Stimulated activated naive B cell treated with anti-CD40 and anti-IgM and Interleukin-4, amounts not matched to agents 10 μg/mL and 1 μg/mL and 100 μg/mL, for 72 hours (primary cell): ENCODE measurements at regions not wholly inside any gene's neighbourhood (a gene's known extent, or its start where the extent isn't known, plus 50 kb on each side); places are given as distances from the start of the nearest gene placed in this dataset.
"Not testable (repeated sequence)": the region's sequence is repeated elsewhere in the genome, so short reads cannot be mapped to it uniquely, and the experiment has no call there.

Experiments
- ATAC-seq, 2 donors: fragments of 150-1000 bp; cut with Tn5 transposase; replicated peaks; 2 replicates each; pipeline ENCODE4 v1.10.0; 2021; ENCODE audit warnings: moderate library complexity in 1 of 2
- DNase-seq: peaks from one replicate; pipeline ENCODE4 v3.0.0; 2021
- H3K27ac Mint-ChIP-seq: one replicate; pipeline ENCODE4 v1.8.0; 2022; ENCODE audit warnings: mild to moderate bottlenecking, mixed read lengths
- H3K27me3 Mint-ChIP-seq, 2 donors: one replicate each; pipeline ENCODE4 v1.8.0; 2022; ENCODE audit warnings: mixed read lengths in 2 of 2
- H3K36me3 Mint-ChIP-seq, 2 donors: one replicate each; pipeline ENCODE4 v1.8.0; 2022; ENCODE audit warnings: mixed read lengths in 2 of 2, mild to moderate bottlenecking in 1 of 2
- H3K4me1 Mint-ChIP-seq, 2 donors: one replicate each; pipeline ENCODE4 v1.8.0; 2022; ENCODE audit warnings: mixed read lengths in 2 of 2, mild to moderate bottlenecking in 1 of 2
- H3K4me3 Mint-ChIP-seq, 2 donors: one replicate each; pipeline ENCODE4 v1.8.0; 2022; ENCODE audit warnings: mild to moderate bottlenecking in 2 of 2, mixed read lengths in 2 of 2, moderate library complexity in 1 of 2
- H3K9me3 Mint-ChIP-seq, 2 donors: one replicate each; pipeline ENCODE4 v1.8.0; 2022; ENCODE audit warnings: mixed read lengths in 2 of 2, mild to moderate bottlenecking in 1 of 2

DNA sequence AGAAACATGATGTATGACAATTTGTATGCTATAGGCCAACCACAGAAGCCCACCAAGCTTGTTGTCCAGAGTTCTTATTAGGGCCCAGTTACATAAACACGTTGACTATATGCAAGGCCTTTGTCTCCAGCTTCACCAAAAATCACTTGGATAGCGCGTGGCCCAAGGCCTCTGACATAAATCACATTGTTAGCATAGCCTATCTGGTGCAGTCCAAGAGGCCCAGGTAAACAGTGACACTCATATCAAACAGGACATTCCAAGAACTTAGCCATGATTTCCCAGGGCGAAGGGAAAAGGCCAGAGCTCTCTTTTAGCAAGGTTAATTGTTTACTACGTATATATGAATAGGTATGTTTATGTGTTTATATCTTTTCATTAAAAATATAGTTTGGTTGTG lies 337.2 kb upstream of the CELF2 start:
- ATAC-seq, result no peak
- peaks cover 0 to 2% of the 10 kb centered on the region in 2 donors for H3K4me1 Mint-ChIP-seq
- no peak overlapping the region for H3K27ac Mint-ChIP-seq

GRCh38 chr10:10684972-10685371 lies 332.7 kb upstream of the CELF2 start:
- Mint-ChIP-seq H3K36me3 (peaks cover 2 to 3% of the 10 kb centered on the region in 2 donors), H3K4me3 (no peak overlapping the region), H3K9me3 (peaks cover 3 to 12% of the 10 kb centered on the region in 2 donors), H3K27me3 (peaks cover 4 to 17% of the 10 kb centered on the region in 2 donors), H3K4me1 (peaks cover 5 to 7% of the 10 kb centered on the region in 2 donors), H3K27ac (no peak overlapping the region)
- no peak for DNase-seq
- peak; percentile 48 to 56 for ATAC-seq

More for the DNA sequence above, 337.2 kb upstream of the CELF2 start:
- no peak for DNase-seq
- H3K36me3 Mint-ChIP-seq, result no peaks in the 10 kb centered on the region
- H3K9me3 Mint-ChIP-seq, result peaks cover 0 to 4% of the 10 kb centered on the region in 2 donors
- H3K4me3 Mint-ChIP-seq, result no peak overlapping the region
- peaks cover 6 to 10% of the 10 kb centered on the region in 2 donors for H3K27me3 Mint-ChIP-seq

GRCh38 chr10:10685566-10685965 lies 332.1 kb upstream of the CELF2 start:
- H3K4me3 Mint-ChIP-seq, result peak overlapping the region in 1 of 2 donors; percentile 14
- no peak overlapping the region for H3K27ac Mint-ChIP-seq
- peaks cover 3 to 12% of the 10 kb centered on the region in 2 donors for H3K9me3 Mint-ChIP-seq
- peaks cover 5 to 7% of the 10 kb centered on the region in 2 donors for H3K4me1 Mint-ChIP-seq
- peak; percentile 72 to 84 for ATAC-seq
- DNase-seq, result no peak
- peaks cover 2 to 3% of the 10 kb centered on the region in 2 donors for H3K36me3 Mint-ChIP-seq
- peaks cover 4 to 17% of the 10 kb centered on the region in 2 donors for H3K27me3 Mint-ChIP-seq

DNA sequence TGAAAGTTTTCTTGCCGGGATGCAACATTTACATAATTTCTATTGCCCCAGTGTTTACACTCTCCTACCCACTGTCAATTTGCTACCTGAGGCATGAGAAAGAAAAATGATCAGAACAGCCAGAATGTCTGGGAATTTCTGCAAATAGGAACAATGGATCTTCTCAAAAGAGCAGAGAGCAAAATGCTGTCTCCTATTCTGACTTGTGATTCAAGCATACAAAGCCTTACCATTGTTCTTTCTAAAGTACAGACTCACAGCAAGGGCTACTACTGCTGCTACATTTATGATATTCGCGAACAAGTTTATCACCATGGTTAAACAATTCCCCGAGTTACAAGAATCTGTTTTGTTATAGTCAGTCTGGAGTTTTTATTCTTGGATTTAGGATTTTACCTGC lies 329.9 kb upstream of the CELF2 start:
- DNase-seq, result no peak
- peaks cover 4 to 17% of the 10 kb centered on the region in 2 donors for H3K27me3 Mint-ChIP-seq
- H3K27ac Mint-ChIP-seq, result no peak overlapping the region
- peaks cover 2 to 3% of the 10 kb centered on the region in 2 donors for H3K36me3 Mint-ChIP-seq
- H3K4me1 Mint-ChIP-seq, result peaks cover 5 to 7% of the 10 kb centered on the region in 2 donors
- H3K4me3 Mint-ChIP-seq, result no peak overlapping the region
- peaks cover 3 to 12% of the 10 kb centered on the region in 2 donors for H3K9me3 Mint-ChIP-seq
- ATAC-seq, result no peak

GRCh38 chr10:10699427-10699826 lies 318.2 kb upstream of the CELF2 start:
- Mint-ChIP-seq H3K9me3 (peaks cover 0 to 6% of the 10 kb centered on the region in 2 donors), H3K27ac (no peak overlapping the region), H3K4me1 (peaks cover 7% of the 10 kb centered on the region in 2 donors), H3K36me3 (no peaks in the 10 kb centered on the region), H3K27me3 (peaks cover 0 to 6% of the 10 kb centered on the region in 2 donors), H3K4me3 (no peak overlapping the region)
- DNase-seq, result no peak
- peak; percentile 89 to 90 for ATAC-seq

GRCh38 chr10:10701084-10701611 lies 316.5 kb upstream of the CELF2 start:
- Mint-ChIP-seq H3K4me3 (no peak overlapping the region), H3K4me1 (peaks cover 7% of the 10 kb centered on the region in 2 donors), H3K27me3 (peaks cover 0 to 6% of the 10 kb centered on the region in 2 donors), H3K36me3 (no peaks in the 10 kb centered on the region), H3K27ac (no peak overlapping the region), H3K9me3 (peaks cover 0 to 6% of the 10 kb centered on the region in 2 donors)
- no peak for ATAC-seq
- no peak for DNase-seq

GRCh38 chr10:10702211-10702610 lies 315.5 kb upstream of the CELF2 start:
- no peak for DNase-seq
- peaks cover 7% of the 10 kb centered on the region in 2 donors for H3K4me1 Mint-ChIP-seq
- H3K9me3 Mint-ChIP-seq, result no peaks in the 10 kb centered on the region
- ATAC-seq, result no peak
- H3K27ac Mint-ChIP-seq, result no peak overlapping the region
- H3K4me3 Mint-ChIP-seq, result no peak overlapping the region
- H3K27me3 Mint-ChIP-seq, result no peaks in the 10 kb centered on the region
- H3K36me3 Mint-ChIP-seq, result no peaks in the 10 kb centered on the region

DNA sequence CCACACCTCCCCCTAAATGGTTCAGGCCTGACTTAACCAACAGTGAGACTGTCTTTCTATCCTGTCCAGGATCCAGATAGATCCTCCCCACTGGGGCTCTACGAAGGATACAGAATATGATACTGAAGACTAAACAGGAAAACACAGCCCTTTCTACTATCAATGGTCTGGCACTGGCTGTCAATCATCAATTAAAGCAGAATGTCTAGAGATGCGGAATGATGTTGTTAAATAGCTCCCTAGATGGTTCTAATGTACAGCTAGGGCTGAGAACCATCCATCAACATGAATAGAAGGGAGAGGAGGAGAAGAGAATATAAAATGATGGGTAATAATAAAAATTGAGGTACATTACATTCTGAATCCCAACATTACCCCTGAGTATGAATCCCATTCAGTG lies 314.3 kb upstream of the CELF2 start:
- Mint-ChIP-seq H3K27me3 (no peaks in the 10 kb centered on the region), H3K36me3 (no peaks in the 10 kb centered on the region), H3K9me3 (no peaks in the 10 kb centered on the region), H3K4me1 (peaks cover 7% of the 10 kb centered on the region in 2 donors), H3K4me3 (no peak overlapping the region), H3K27ac (no peak overlapping the region)
- DNase-seq (no peak), ATAC-seq (no peak)

DNA sequence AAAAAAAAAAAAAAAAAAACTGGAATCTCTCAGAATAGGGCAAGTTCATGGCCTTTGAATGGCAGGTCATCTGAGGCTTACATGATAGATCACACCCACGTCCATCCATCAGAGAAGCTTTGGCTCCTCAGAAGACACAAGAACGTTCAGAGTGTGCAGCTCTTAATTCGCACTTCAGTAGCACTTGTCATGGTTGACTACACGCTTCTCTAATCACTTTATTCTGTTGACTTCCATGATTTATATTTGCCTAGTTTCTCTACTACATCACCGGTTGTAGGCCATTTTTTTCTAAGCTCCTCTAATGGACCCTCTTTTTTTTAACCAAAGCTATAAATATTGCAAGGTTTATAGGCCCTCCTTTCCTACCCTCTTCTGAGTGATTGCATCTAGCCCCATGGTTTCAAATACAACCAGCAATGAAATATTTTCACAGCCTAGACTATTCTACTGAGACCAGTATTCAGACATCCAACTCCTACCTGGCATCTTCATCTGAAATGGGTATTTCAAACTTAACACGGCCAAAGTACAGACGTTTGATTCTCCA lies 305.4 kb upstream of the CELF2 start:
- Mint-ChIP-seq H3K4me1 (no peaks in the 10 kb centered on the region), H3K27ac (no peak overlapping the region)
- no peak for DNase-seq

GRCh38 chr10:10714327-10714726 lies 303.3 kb upstream of the CELF2 start:
- H3K9me3 Mint-ChIP-seq, result peaks cover 0 to 1% of the 10 kb centered on the region in 2 donors
- no peak overlapping the region for H3K27ac Mint-ChIP-seq
- H3K27me3 Mint-ChIP-seq, result peaks cover 0 to 4% of the 10 kb centered on the region in 2 donors
- ATAC-seq (no peak), DNase-seq (no peak)
- H3K36me3 Mint-ChIP-seq, result no peaks in the 10 kb centered on the region
- no peak overlapping the region for H3K4me3 Mint-ChIP-seq
- no peaks in the 10 kb centered on the region for H3K4me1 Mint-ChIP-seq

More for the DNA sequence above, 305.4 kb upstream of the CELF2 start:
- no peak overlapping the region for H3K4me3 Mint-ChIP-seq
- H3K27me3 Mint-ChIP-seq, result peaks cover 0 to 4% of the 10 kb centered on the region in 2 donors
- H3K9me3 Mint-ChIP-seq, result peaks cover 0 to 1% of the 10 kb centered on the region in 2 donors
- no peak for ATAC-seq
- no peaks in the 10 kb centered on the region for H3K36me3 Mint-ChIP-seq

GRCh38 chr10:10716972-10717371 lies 300.7 kb upstream of the CELF2 start:
- Mint-ChIP-seq H3K27me3 (no peaks in the 10 kb centered on the region), H3K27ac (no peak overlapping the region), H3K4me3 (no peak overlapping the region), H3K9me3 (peaks cover 0 to 1% of the 10 kb centered on the region in 2 donors), H3K36me3 (no peaks in the 10 kb centered on the region), H3K4me1 (no peaks in the 10 kb centered on the region)
- ATAC-seq (no peak), DNase-seq (no peak)

DNA sequence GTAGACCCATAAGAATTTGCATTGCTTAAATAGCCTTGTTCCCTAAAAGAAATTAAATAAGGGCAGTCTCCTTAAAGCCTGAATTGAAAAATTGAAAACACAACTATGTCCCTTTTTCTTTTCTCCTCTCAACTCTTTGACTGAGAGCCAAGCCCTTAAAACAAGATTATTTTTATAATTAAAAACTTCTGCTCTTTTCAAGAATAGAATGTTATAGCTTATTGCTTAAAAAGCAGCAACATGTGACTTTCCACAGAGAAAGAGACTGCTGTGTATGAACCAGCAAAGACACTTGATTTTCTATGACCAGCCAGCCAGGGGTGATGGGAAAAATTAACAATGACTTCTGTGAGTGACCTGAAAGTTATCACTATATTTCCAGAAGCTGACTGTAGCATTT lies 295.2 kb upstream of the CELF2 start:
- Mint-ChIP-seq H3K4me1 (no peaks in the 10 kb centered on the region), H3K9me3 (no peaks in the 10 kb centered on the region), H3K27ac (no peak overlapping the region), H3K4me3 (no peak overlapping the region), H3K27me3 (peaks cover 0 to 6% of the 10 kb centered on the region in 2 donors), H3K36me3 (no peaks in the 10 kb centered on the region)
- no peak for DNase-seq
- ATAC-seq, result no peak

- H3K27me3 Mint-ChIP-seq, result peaks cover 0 to 6% of the 10 kb centered on the region in 2 donors
These were observed 292.5 kb upstream of the CELF2 start for GRCh38 chr10:10725196-10725595.

GRCh38 chr10:10726101-10726500 lies 291.6 kb upstream of the CELF2 start:
- H3K36me3 Mint-ChIP-seq, result no peaks in the 10 kb centered on the region
- H3K4me3 Mint-ChIP-seq, result no peak overlapping the region
- DNase-seq (no peak), ATAC-seq (no peak)
- H3K27ac Mint-ChIP-seq, result no peak overlapping the region
- H3K9me3 Mint-ChIP-seq, result no peaks in the 10 kb centered on the region
- no peaks in the 10 kb centered on the region for H3K4me1 Mint-ChIP-seq
- peaks cover 0 to 6% of the 10 kb centered on the region in 2 donors for H3K27me3 Mint-ChIP-seq

More at GRCh38 chr10:10725196-10725595, 292.5 kb upstream of the CELF2 start:
- DNase-seq (no peak), ATAC-seq (no peak)
- Mint-ChIP-seq H3K9me3 (no peaks in the 10 kb centered on the region), H3K4me3 (no peak overlapping the region), H3K27ac (no peak overlapping the region), H3K36me3 (no peaks in the 10 kb centered on the region), H3K4me1 (no peaks in the 10 kb centered on the region)

GRCh38 chr10:10727411-10727810 lies 290.3 kb upstream of the CELF2 start:
- not testable (repeated sequence) for H3K4me1 Mint-ChIP-seq, H3K9me3 Mint-ChIP-seq, H3K36me3 Mint-ChIP-seq, ATAC-seq, DNase-seq, H3K27ac Mint-ChIP-seq, H3K4me3 Mint-ChIP-seq
- H3K27me3 Mint-ChIP-seq, result peaks cover 0 to 10% of the 10 kb centered on the region in 2 donors
